Heart left ventricle (tissue), 16 donors: ENCODE measurements at regions not wholly inside any gene's neighbourhood (a gene's known extent, or its start where the extent isn't known, plus 50 kb on each side); places are given as distances from the start of the nearest gene placed in this dataset.

ENCODE experiments used
- ATAC-seq, 4 donors: fragments of 200-7000 bp; cut with Tn5 transposase; one replicate each; pipeline ENCODE4 v1.9.1; 2020 to 2022; ENCODE audit warnings: moderate library complexity in 4 of 4, mild to moderate bottlenecking in 3 of 4, moderate number of reproducible peaks in 1 of 4
- DNase-seq, 5 donors: peaks; one replicate each; pipeline ENCODE4 v3.0.0-alpha.2; 2020
- H3K27ac ChIP-seq, 12 donors: fragments of 200-600 bp; sonication (generic) in 4 of 12; one replicate each; pipeline versions ENCODE4 v1.5.0 to v1.8.0; 2016 to 2022; ENCODE audit warnings: mild to moderate bottlenecking in 2 of 12
- H3K27me3 ChIP-seq, 9 donors: fragments of 200-600 bp; sonication (generic) in 2 of 9; one replicate each; pipeline versions ENCODE4 v1.5.1 to v1.8.0; 2016 to 2022; ENCODE audit warnings: mild to moderate bottlenecking in 3 of 9
- H3K36me3 ChIP-seq, 9 donors: fragments of 200-600 bp; sonication (generic) in 2 of 9; one replicate each; pipeline versions ENCODE4 v1.5.0 to v1.8.0; 2018 to 2022; ENCODE audit warnings: mild to moderate bottlenecking in 2 of 9
- H3K4me1 ChIP-seq, 12 donors: fragments of 200-600 bp; sonication (generic) in 4 of 12; one replicate each; pipeline versions ENCODE4 v1.5.0 to v1.8.0; 2016 to 2022; ENCODE audit warnings: mild to moderate bottlenecking in 3 of 12
- H3K4me3 ChIP-seq, 12 donors: fragments of 200-600 bp; sonication (generic) in 4 of 12; one replicate each; pipeline versions ENCODE4 v1.5.0 to v1.8.0; 2017 to 2022; ENCODE audit warnings: mild to moderate bottlenecking in 9 of 12, moderate library complexity in 4 of 12
- H3K9me3 ChIP-seq, 12 donors: fragments of 200-600 bp; sonication (generic) in 4 of 12; one replicate each; pipeline versions ENCODE4 v1.5.0 to v1.8.0; 2016 to 2022; ENCODE audit warnings: mild to moderate bottlenecking in 1 of 12
- CTCF ChIP-seq, 12 donors: fragments of 200-600 bp; sonication (generic) in 4 of 12; IDR thresholded peaks; one replicate each; pipeline versions ENCODE4 v1.5.0 to v1.8.0; 2018 to 2022; ENCODE audit warnings: antibody characterized with exemption in 12 of 12, mild to moderate bottlenecking in 5 of 12
- POLR2A ChIP-seq, 2 donors: fragments of 450-650 bp; IDR thresholded peaks; one replicate each; pipeline ENCODE4 v1.6.1; 2017; ENCODE audit warnings: antibody characterized with exemption in 2 of 2, mild to moderate bottlenecking in 2 of 2, moderate library complexity in 2 of 2
- WGBS, 4 donors: extraction: QIAGEN DNeasy Blood & Tissue Kit in 2 of 4; methylation state at CpG; one replicate each; pipeline versions ENCODE4 v1.1.5 to v1.1.7; 2013 to 2018; 5-methylcytosine and 5-hydroxymethylcytosine counted together
- intact Hi-C, 10 donors: fragments of 100-400 bp; cut with DNase I; formaldehyde crosslinking; loops; one replicate each; pipeline versions ENCODE4 v1.11.1 to v1.14.2; 2022
- donor health status: ischemic (EF 13 %, LVEDD 7.1; RV severe dilation, severe dysfunction).
- donor health status: healthy with polysubstance abuse.
- donor health status: DM: no; HTN: yes; CAD: no.
- donor health status: DM: no; HTN: no; CAD: no.
- donor health status: ischemic (EF 25% LVEDD 6.9; RV normal size, moderate dysfunction).
- donor health status: ischemic (EF 25% LVEDD 5.7; RV mildly dilated, moderate dysfunction).
- donor health status: healthy.
- donor health status: DM: yes; HTN: yes; CAD: no.
- donor health status: ischemic (EF 35%, LVEDD 5.7; RV mildly dilated, moderate dysfunction).
- donor health status: nonischemic (EF 11% LVEDD 7.7; RV severe dilation, severe dysfunction).
- donor health status: DM: yes; HTN: yes; CAD: no.
- donor health status: PGD.
- donor health status: ischemic (EF 29% LVEDD 5.4; RV normal size, mild dysfunction).
- donor health status: nonischemic (EF 23%, LVEDD 6.1; RV moderate dilation, normal function).

- no peak for TF ChIP-seq POLR2A (IDR thresholded peaks at IDR 0.05)
- no peak for TF ChIP-seq CTCF (IDR thresholded peaks at IDR 0.05)
- 57 to 69% (median 59%) methylated on average over 3 of the region's 3 CpGs for WGBS, 4 donors
- peaks cover 3 to 52% (median 23%) of the 10 kb centered on the region in 12 donors for H3K4me1 ChIP-seq
- H3K36me3 ChIP-seq, result peaks cover 3 to 96% (median 84%) of the 10 kb centered on the region in 9 donors
- H3K27me3 ChIP-seq, result no peaks in the 10 kb centered on the region
- ATAC-seq (peak in 2 of 4 donors; percentile 4 to 34), DNase-seq (no peak)
- intact Hi-C loops, result no loop called here
- H3K4me3 ChIP-seq, result no peak overlapping the region
- no peaks in the 10 kb centered on the region for H3K9me3 ChIP-seq
- H3K27ac ChIP-seq, result peak overlapping the region in 10 of 12 donors; percentile 10 to 66 (median 31)
Observed at GRCh38 chr7:130881091-130881798, 147.2 kb upstream of the KLF14 start.

- H3K27ac ChIP-seq, result peak overlapping the region in 5 of 12 donors; percentile 12 to 66 (median 45)
- no peak overlapping the region for H3K4me3 ChIP-seq
- no peaks in the 10 kb centered on the region for H3K9me3 ChIP-seq
- H3K36me3 ChIP-seq, result peaks cover 3 to 96% (median 79%) of the 10 kb centered on the region in 9 donors
- TF ChIP-seq CTCF (IDR thresholded peaks at IDR 0.05) (no peak), POLR2A (IDR thresholded peaks at IDR 0.05) (no peak)
- H3K4me1 ChIP-seq, result peaks cover 3 to 57% (median 27%) of the 10 kb centered on the region in 12 donors
- H3K27me3 ChIP-seq, result no peaks in the 10 kb centered on the region
- no peak for DNase-seq
- intact Hi-C loops, result no loop called here
- no peak for ATAC-seq
- 87 to 95% (median 93%) methylated on average over 5 of the region's 5 CpGs for WGBS, 4 donors
Observed at GRCh38 chr7:130881799-130882141, 147.8 kb upstream of the KLF14 start.

GRCh38 chr7:130882396-130882795 lies 148.4 kb upstream of the KLF14 start:
- no peak for TF ChIP-seq CTCF (IDR thresholded peaks at IDR 0.05)
- TF ChIP-seq POLR2A (IDR thresholded peaks at IDR 0.05), result no peak
- H3K9me3 ChIP-seq, result no peaks in the 10 kb centered on the region
- peak overlapping the region in 2 of 12 donors; percentile 53 to 66 for H3K27ac ChIP-seq
- H3K4me3 ChIP-seq, result no peak overlapping the region
- DNase-seq, result no peak
- H3K36me3 ChIP-seq, result peaks cover 0 to 94% (median 78%) of the 10 kb centered on the region in 9 donors
- intact Hi-C loops, result no loop called here
- H3K27me3 ChIP-seq, result no peaks in the 10 kb centered on the region
- 62 to 91% (median 76%) methylated on average over 2 of the region's 2 CpGs for WGBS, 4 donors
- ATAC-seq, result no peak
- H3K4me1 ChIP-seq, result peaks cover 3 to 64% (median 32%) of the 10 kb centered on the region in 12 donors

GRCh38 chr7:130883928-130884327 lies 149.9 kb upstream of the KLF14 start:
- Histone ChIP-seq H3K4me3 (no peak overlapping the region), H3K4me1 (peaks cover 3 to 74% (median 42%) of the 10 kb centered on the region in 12 donors), H3K27me3 (no peaks in the 10 kb centered on the region), H3K27ac (peak overlapping the region in 1 of 12 donors; percentile 18), H3K36me3 (peaks cover 0 to 92% (median 71%) of the 10 kb centered on the region in 9 donors), H3K9me3 (no peaks in the 10 kb centered on the region)
- TF ChIP-seq POLR2A (IDR thresholded peaks at IDR 0.05), result no peak
- TF ChIP-seq CTCF (IDR thresholded peaks at IDR 0.05), result no peak
- intact Hi-C loops, result no loop called here
- whole genome bisulfite sequencing, 4 donors, result 94 to 95% (median 95%) methylated on average over 6 of the region's 6 CpGs
- ATAC-seq (no peak), DNase-seq (no peak)
